GM12878 (cell line): ENCODE measurements at regions not wholly inside any gene's neighbourhood (a gene's known extent, or its start where the extent isn't known, plus 50 kb on each side); places are given as distances from the start of the nearest gene placed in this dataset.

Source experiments
- ATAC-seq: fragments of 200-7000 bp; cut with Tn5 transposase; 3 replicates; pipeline ENCODE4 v1.9.1; 2020; ENCODE audit warnings: mild to moderate bottlenecking, moderate library complexity
- BruUV-seq: library from RNA; stranded (reverse); fragments of 400-500 nt; replicated peaks from 2 replicates; lab custom pipeline; 2021; lab: Mats Ljungman, UMichigan
- CTCF ChIA-PET: fragments of 300-600 bp; sonication (Branson Sonifier 250); formaldehyde crosslinking; extraction: SDS; loops from one replicate; lab custom pipeline; 2021; ENCODE audit warnings: inconsistent platforms; lab: Yijun Ruan, JAX
- POLR2A ChIA-PET: fragments of 350-600 bp; formaldehyde crosslinking; extraction: SDS; loops from one replicate; lab custom pipeline; 2021; ENCODE audit warnings: inconsistent platforms; lab: Charles Lee
- RAD21 ChIA-PET: fragments of 300-600 bp; sonication (Branson Sonifier 250); formaldehyde crosslinking; loops from one replicate; lab custom pipeline; 2023; ENCODE audit warnings: antibody characterized with exemption; ENCODE audit not compliant: unreplicated experiment; lab: Charles Lee
- SMC1A ChIA-PET: fragments of 300-600 bp; sonication (Branson Sonifier 250); formaldehyde crosslinking; loops from one replicate; lab custom pipeline; 2023; ENCODE audit not compliant: unreplicated experiment, uncharacterized antibody; lab: Charles Lee
- DNase-seq: peaks from one replicate; pipeline ENCODE4 v3.0.0-alpha.2; 2011; ENCODE audit warnings: low read depth, low spot score
- FAIRE-seq: peaks from 3 replicates; lab custom pipeline; 2011; peaks lifted over from hg19 to GRCh38; lab: Jason Lieb, UNC
- H2AFZ ChIP-seq: 2 replicates; pipeline ENCODE4 v1.6.0; 2011; ENCODE audit warnings: low read depth, low read length, control low read depth; ENCODE audit not compliant: control insufficient read depth
- H3K27ac ChIP-seq: 2 replicates; pipeline ENCODE4 v1.5.1; 2011; ENCODE audit warnings: control low read depth; ENCODE audit not compliant: control insufficient read depth, insufficient read depth
- H3K27me3 ChIP-seq, 2 experiments: replicated peaks in 1 of 2; 2 replicates each; pipeline versions ENCODE4 v1.6.0 to v1.6.1; 2011; ENCODE audit warnings: low read length in 1 of 2; ENCODE audit not compliant: control insufficient read depth in 2 of 2, insufficient read depth in 2 of 2
- H3K36me3 ChIP-seq, 2 experiments: 2 replicates each; pipeline ENCODE4 v1.5.1; 2011; ENCODE audit warnings: low read length in 1 of 2; ENCODE audit not compliant: control insufficient read depth in 2 of 2, insufficient read depth in 2 of 2
- H3K4me1 ChIP-seq: 2 replicates; pipeline ENCODE4 v1.6.1; 2011; ENCODE audit warnings: mild to moderate bottlenecking, low read length, moderate library complexity, mixed read lengths; ENCODE audit not compliant: control insufficient read depth, insufficient read depth
- H3K4me2 ChIP-seq: 2 replicates; pipeline ENCODE4 v1.6.0; 2011; ENCODE audit warnings: control low read depth; ENCODE audit not compliant: control insufficient read depth, insufficient read depth
- H3K4me3 ChIP-seq: fragments of 200-600 bp; sonication (generic); 2 replicates; pipeline ENCODE4 v1.5.1; 2016
- H3K79me2 ChIP-seq: 2 replicates; pipeline ENCODE4 v1.6.0; 2011; ENCODE audit warnings: low read length; ENCODE audit not compliant: control insufficient read depth, insufficient read depth
- H3K9ac ChIP-seq: 2 replicates; pipeline ENCODE4 v1.8.0; 2011; ENCODE audit warnings: low read length, control low read depth, mixed read lengths; ENCODE audit not compliant: control insufficient read depth, insufficient read depth
- H3K9me3 ChIP-seq: replicated peaks from 3 replicates; pipeline ENCODE4 v1.5.1; 2011; ENCODE audit warnings: mild to moderate bottlenecking, low read length; ENCODE audit not compliant: control insufficient read depth, insufficient read depth
- H4K20me1 ChIP-seq: 2 replicates; pipeline ENCODE4 v1.6.0; 2011; ENCODE audit not compliant: control insufficient read depth, insufficient read depth
- FOS ChIP-seq: IDR thresholded peaks from 3 replicates; pipeline ENCODE4 v1.6.1; 2011; ENCODE audit warnings: borderline replicate concordance; ENCODE audit not compliant: insufficient read length; ENCODE audit errors: extremely low read depth
- FOXM1 ChIP-seq: IDR thresholded peaks from 2 replicates; pipeline ENCODE4 v1.6.1; 2012; ENCODE audit warnings: low read depth, mild to moderate bottlenecking, inconsistent platforms, low read length, moderate library complexity
- HDAC6 ChIP-seq: fragments of 200-600 bp; sonication (generic); IDR thresholded peaks from one replicate; pipeline ENCODE4 v1.8.0; 2017; ENCODE audit warnings: antibody characterized with exemption; ENCODE audit not compliant: unreplicated experiment
- RB1 ChIP-seq: fragments of 450-650 bp; formaldehyde crosslinking; IDR thresholded peaks from 2 replicates; pipeline ENCODE4 v1.6.1; 2017; ENCODE audit warnings: mild to moderate bottlenecking, borderline replicate concordance
- SPI1 ChIP-seq: IDR thresholded peaks from 2 replicates; pipeline ENCODE4 v1.6.1; 2011; ENCODE audit warnings: low read depth, mild to moderate bottlenecking, low read length, moderate library complexity, borderline replicate concordance; ENCODE audit not compliant: insufficient read depth
- SREBF1 ChIP-seq: IDR thresholded peaks from 2 replicates; pipeline ENCODE4 v1.6.1; 2012; ENCODE audit warnings: mild to moderate bottlenecking, low read length
- WGBS: methylation state at CpG from one replicate; pipeline ENCODE4 v1.1.6; 2016; ENCODE audit warnings: low lambda C conversion rate; ENCODE audit not compliant: insufficient replicate concordance, insufficient coverage; ENCODE audit errors: missing lambda C conversion rate; 5-methylcytosine and 5-hydroxymethylcytosine counted together
- in situ Hi-C: fragments of 300-500 bp; cut with MboI; formaldehyde crosslinking; loops from 9 replicates; pipeline ENCODE4 v1.14.3; 2018; ENCODE audit warnings: mixed read lengths
- intact Hi-C: fragments of 100-400 bp; cut with micrococcal nuclease; formaldehyde crosslinking; loops from one replicate; pipeline ENCODE4 v1.14.2; 2022; ENCODE audit not compliant: unreplicated experiment

GRCh38 chr16:55151561-55152305 lies 172.3 kb upstream of the IRX6 start (continued):
- no peak for TF ChIP-seq HDAC6
- no peak for TF ChIP-seq FOXM1
- no peak for TF ChIP-seq SPI1
- no peak for TF ChIP-seq RB1
- TF ChIP-seq SREBF1: no peak

GRCh38 chr16:55152875-55153390 lies 171.1 kb upstream of the IRX6 start:
- no peaks in the 10 kb centered on the region for H4K20me1 ChIP-seq
- H3K79me2 ChIP-seq: no peaks in the 10 kb centered on the region
- no peak for FAIRE-seq
- SMC1A ChIA-PET: no interaction called here
- no peaks in the 10 kb centered on the region for H3K36me3 ChIP-seq
- RAD21 ChIA-PET: no interaction called here
- no peak for ATAC-seq
- no TSS peak for BruUV-seq
- no peaks in the 10 kb centered on the region for H3K27me3 ChIP-seq
- H3K9ac ChIP-seq: no peak overlapping the region
- no peak for DNase-seq
- no peak overlapping the region for H3K4me2 ChIP-seq
- CTCF ChIA-PET: interaction anchor here (0.9 kb wide), 1 partner anchor 10 kb away, joined by 4 read pairs; no protein-coding TSS in a partner anchor
- no peak overlapping the region for H2AFZ ChIP-seq
- POLR2A ChIA-PET: no interaction called here
- no peaks in the 10 kb centered on the region for H3K4me1 ChIP-seq
- H3K4me3 ChIP-seq: no peak overlapping the region
- WGBS: 8% methylated on average over 3 of the region's 3 CpGs
- intact Hi-C loops: no loop called here
- H3K9me3 ChIP-seq: no peaks in the 10 kb centered on the region
- TF ChIP-seq FOS: no peak
- TF ChIP-seq, all 136 proteins: peak for 0
- in situ Hi-C loops: no loop called here
- H3K27ac ChIP-seq: no peak overlapping the region
